K562 (cell line): ENCODE measurements at regions not wholly inside any gene's neighbourhood (a gene's known extent, or its start where the extent isn't known, plus 50 kb on each side); places are given as distances from the start of the nearest gene placed in this dataset.

Source experiments
- ATAC-seq: fragments of 200-7000 bp; cut with Tn5 transposase; 3 replicates; pipeline ENCODE4 v1.9.1; 2020; ENCODE audit warnings: moderate library complexity
- BruUV-seq: library from RNA; stranded (reverse); fragments of 400-500 nt; replicated peaks from 2 replicates; lab custom pipeline; 2021; lab: Mats Ljungman, UMichigan
- CTCF ChIA-PET: fragments of 300-600 bp; formaldehyde crosslinking; extraction: SDS; loops from one replicate; lab custom pipeline; 2021; ENCODE audit warnings: low intra/inter-chr PET ratio; lab: Yijun Ruan, JAX
- POLR2A ChIA-PET: fragments of 300-600, 350-650 bp; sonication (Branson Sonifier 250); formaldehyde crosslinking; extraction: SDS; loops from one replicate; lab custom pipeline; 2021; ENCODE audit warnings: antibody characterized with exemption, inconsistent platforms; lab: Yijun Ruan, JAX
- DNase-seq, 4 experiments: peaks; one replicate each; pipeline versions ENCODE4 v3.0.0 to v3.0.0-alpha.2; 2011 to 2018; ENCODE audit warnings: low spot score in 3 of 4, mixed read lengths in 3 of 4; ENCODE audit errors: extremely low read depth in 1 of 4
- FAIRE-seq: peaks from 2 replicates; lab custom pipeline; 2011; peaks lifted over from hg19 to GRCh38; lab: Jason Lieb, UNC
- H2AFZ ChIP-seq: 2 replicates; pipeline ENCODE4 v1.6.0; 2011; ENCODE audit warnings: low read depth, low read length, control low read depth, inconsistent platforms
- H3K27ac ChIP-seq: fragments of 200-600 bp; 3 replicates; pipeline ENCODE4 v1.8.0; 2011; ENCODE audit warnings: low read depth, mild to moderate bottlenecking, control low read depth, inconsistent platforms, low read length, moderate library complexity, mixed read lengths; ENCODE audit errors: extremely low read depth
- H3K27me3 ChIP-seq, 2 experiments: fragments of 300-600 bp in 1 of 2; 2 replicates in 1 of 2; 3 replicates in 1 of 2; pipeline versions ENCODE4 v1.6.0 to v1.8.0; 2011; ENCODE audit warnings: inconsistent platforms in 2 of 2, low read length in 2 of 2, mild to moderate bottlenecking in 1 of 2, mixed read lengths in 1 of 2, moderate library complexity in 1 of 2; ENCODE audit not compliant: control insufficient read depth in 2 of 2, insufficient read depth in 2 of 2
- H3K36me3 ChIP-seq: fragments of 300-600 bp; 3 replicates; pipeline ENCODE4 v1.8.0; 2011; ENCODE audit warnings: mild to moderate bottlenecking, low read length, inconsistent platforms; ENCODE audit not compliant: control insufficient read depth, insufficient read depth
- H3K4me1 ChIP-seq, 2 experiments: fragments of 200-600 bp in 1 of 2; replicated peaks in 1 of 2; 2 replicates in 1 of 2; 3 replicates in 1 of 2; pipeline versions ENCODE4 v1.5.1 to v1.8.0; 2011; ENCODE audit warnings: inconsistent platforms in 2 of 2, low read length in 2 of 2, mild to moderate bottlenecking in 1 of 2, mixed read lengths in 1 of 2, moderate library complexity in 1 of 2; ENCODE audit not compliant: control insufficient read depth in 2 of 2, insufficient read depth in 2 of 2
- H3K4me2 ChIP-seq: 2 replicates; pipeline ENCODE4 v1.6.1; 2011; ENCODE audit warnings: low read length, control low read depth, inconsistent platforms, mixed read lengths; ENCODE audit not compliant: insufficient read depth
- H3K4me3 ChIP-seq: fragments of 200-600 bp; sonication (generic), shearing (Covaris generic); 2 replicates; pipeline ENCODE4 v1.5.1; 2016; ENCODE audit warnings: control low read depth, inconsistent platforms
- H3K79me2 ChIP-seq: fragments of 200-600 bp; 3 replicates; pipeline ENCODE4 v1.8.0; 2011; ENCODE audit warnings: low read length, inconsistent platforms; ENCODE audit not compliant: control insufficient read depth, insufficient read depth
- H3K9ac ChIP-seq, 2 experiments: 2 replicates each; pipeline versions ENCODE4 v1.6.0 to v1.6.1; 2011; ENCODE audit warnings: low read depth in 2 of 2, low read length in 2 of 2, control low read depth in 1 of 2, inconsistent platforms in 1 of 2, mild to moderate bottlenecking in 1 of 2, mixed read lengths in 1 of 2; ENCODE audit not compliant: insufficient read depth in 1 of 2
- H3K9me1 ChIP-seq: one replicate; pipeline ENCODE4 v1.6.0; 2011; ENCODE audit warnings: inconsistent platforms, mild to moderate bottlenecking, low read length, moderate library complexity; ENCODE audit not compliant: control insufficient read depth, insufficient read depth
- H3K9me3 ChIP-seq: replicated peaks from 2 replicates; pipeline ENCODE4 v1.5.1; 2011; ENCODE audit warnings: low read depth, low read length, inconsistent platforms; ENCODE audit not compliant: control insufficient read depth, insufficient read depth
- H4K20me1 ChIP-seq: replicated peaks from 2 replicates; pipeline ENCODE4 v1.6.1; 2011; ENCODE audit warnings: low read length, inconsistent platforms, mixed read lengths; ENCODE audit not compliant: control insufficient read depth, insufficient read depth
- ARID3B ChIP-seq: fragments of 250-450 bp; sonication (Bioruptor Pico); IDR thresholded peaks from 2 replicates; pipeline ENCODE4 v1.4.0; 2020; ENCODE audit warnings: borderline replicate concordance
- ATF1 ChIP-seq, 2 experiments: fragments of 450-650 bp in 1 of 2; IDR thresholded peaks; 2 replicates each; pipeline ENCODE4 v1.6.1; 2016; ENCODE audit warnings: missing compliant biosample characterization in 1 of 2, missing genetic modification characterization in 1 of 2
- CBX1 ChIP-seq: sonication (generic); IDR thresholded peaks from 2 replicates; pipeline ENCODE4 v1.6.1; 2016; ENCODE audit warnings: antibody characterized with exemption, low read depth, mild to moderate bottlenecking
- HDAC8 ChIP-seq: fragments of 450-650 bp; IDR thresholded peaks from 2 replicates; pipeline ENCODE4 v1.6.1; 2016; ENCODE audit warnings: mild to moderate bottlenecking, missing genetic modification characterization, moderate library complexity, missing compliant biosample characterization
- HMBOX1 ChIP-seq: sonication (generic); IDR thresholded peaks from 2 replicates; pipeline ENCODE4 v1.6.1; 2016
- HNRNPK ChIP-seq: fragments of 200-400 bp; formaldehyde crosslinking; IDR thresholded peaks from one replicate; pipeline ENCODE4 v1.6.1; 2018; ENCODE audit warnings: mild to moderate bottlenecking, low read depth, low read length; ENCODE audit not compliant: poor library complexity, severe bottlenecking
- JUNB ChIP-seq: fragments of 450-650 bp; formaldehyde crosslinking; conservative IDR thresholded peaks from 2 replicates; pipeline ENCODE4 v1.4.0; 2020; ENCODE audit warnings: mild to moderate bottlenecking
- NR2C2 ChIP-seq, 2 experiments: fragments of 200-800 bp in 1 of 2; sonication (Bioruptor generic) in 1 of 2; sonication (generic) in 1 of 2; formaldehyde crosslinking in 1 of 2; IDR thresholded peaks; 2 replicates each; pipeline versions ENCODE4 v1.6.1 to v1.8.0; 2016 to 2022; ENCODE audit warnings: mild to moderate bottlenecking in 1 of 2, missing compliant biosample characterization in 1 of 2, missing genetic modification characterization in 1 of 2, missing genetic modification reagents in 1 of 2
- PHF8 ChIP-seq: fragments of 200-600 bp; sonication (generic); IDR thresholded peaks from 2 replicates; pipeline ENCODE4 v1.6.1; 2012; ENCODE audit warnings: mixed run types, mild to moderate bottlenecking, inconsistent platforms, low read length, moderate library complexity, borderline replicate concordance
- SAFB2 ChIP-seq: fragments of 200-400 bp; formaldehyde crosslinking; IDR thresholded peaks from 2 replicates; pipeline ENCODE4 v1.6.1; 2018; ENCODE audit warnings: borderline replicate concordance, low read length, low read depth, moderate library complexity; ENCODE audit not compliant: severe bottlenecking
- TARDBP ChIP-seq: fragments of 450-650 bp; IDR thresholded peaks from 2 replicates; pipeline ENCODE4 v1.6.1; 2016
- ZNF146 ChIP-seq: IDR thresholded peaks from one replicate; pipeline ENCODE4 v1.6.1; 2018; ENCODE audit warnings: missing compliant biosample characterization; ENCODE audit not compliant: unreplicated experiment
- ZNF239 ChIP-seq: fragments of 250-450 bp; sonication (Bioruptor Pico); IDR thresholded peaks from 2 replicates; pipeline ENCODE4 v1.4.0; 2020; ENCODE audit warnings: mild to moderate bottlenecking
- ZNF398 ChIP-seq: fragments of 250-450 bp; sonication (Bioruptor Pico); IDR thresholded peaks from 2 replicates; pipeline ENCODE4 v1.8.0; 2021; ENCODE audit warnings: moderate library complexity, mild to moderate bottlenecking, inconsistent platforms
- ZNF778 ChIP-seq: fragments of 450-650 bp; formaldehyde crosslinking; IDR thresholded peaks from 2 replicates; pipeline ENCODE4 v1.4.0; 2020; ENCODE audit warnings: mild to moderate bottlenecking, moderate library complexity
- WGBS: fragments of 100-300 bp; shearing (Covaris generic); methylation state at CpG from one replicate; pipeline ENCODE4 v1.1.6; 2016; ENCODE audit warnings: low coverage, mixed read lengths; ENCODE audit not compliant: insufficient coverage; ENCODE audit errors: missing lambda C conversion rate; 5-methylcytosine and 5-hydroxymethylcytosine counted together
- in situ Hi-C: fragments of 300-500 bp; cut with MboI; formaldehyde crosslinking; loops from 4 replicates; pipeline ENCODE4 v1.15.0; 2018; ENCODE audit warnings: inconsistent platforms, mixed read lengths
- intact Hi-C: fragments of 100-400 bp; cut with micrococcal nuclease; formaldehyde crosslinking; loops from 2 replicates; pipeline ENCODE4 v1.14.2; 2022

- TF ChIP-seq HMBOX1, result no peak
- TF ChIP-seq ZNF778 (CRISPR knock-in tag), result no peak
- no peak for TF ChIP-seq ZNF398 (CRISPR knock-in tag)
- TF ChIP-seq PHF8, result no peak
- TF ChIP-seq HDAC8 (tag), result no peak
- no peak for TF ChIP-seq CBX1
- TF ChIP-seq, all 486 proteins: peak for 0
These were observed 189.4 kb downstream of the TENT4A start (continued) for GRCh38 chr5:6902597-6902996.

GRCh38 chr5:6903934-6904333, 190.7 kb downstream of the TENT4A start:
- POLR2A ChIA-PET, result interaction anchor here (1.6 kb wide), 1 partner anchor 62 kb away, joined by 3 read pairs; no protein-coding TSS in a partner anchor
- no peak for TF ChIP-seq NR2C2 (CRISPR knock-in tag; IDR thresholded peaks at IDR 0.05)
- TF ChIP-seq NR2C2 (tag; IDR thresholded peaks at IDR 0.05), result no peak
- no peak for TF ChIP-seq HNRNPK
- TF ChIP-seq JUNB (CRISPR knock-in tag), result no peak
- TF ChIP-seq ARID3B (CRISPR knock-in tag), result no peak
- no peak for TF ChIP-seq SAFB2
- TF ChIP-seq ZNF146 (CRISPR knock-in tag), result no peak
- TF ChIP-seq ATF1 (CRISPR knock-in tag; IDR thresholded peaks at IDR 0.05), result no peak
- no peak for TF ChIP-seq ATF1 (tag; IDR thresholded peaks at IDR 0.05)
- no peak for TF ChIP-seq TARDBP
- no peak for TF ChIP-seq ZNF239 (CRISPR knock-in tag)

More at GRCh38 chr5:6903934-6904333, 190.7 kb downstream of the TENT4A start:
- Histone ChIP-seq H3K9me1 (no peaks in the 10 kb centered on the region), H3K36me3 (no peaks in the 10 kb centered on the region), H3K79me2 (no peaks in the 10 kb centered on the region), H3K27ac (no peak overlapping the region), H3K4me3 (no peak overlapping the region), H3K4me1 (no peaks in the 10 kb centered on the region; a peak in 1 of 5 replicates), H3K4me2 (no peak overlapping the region), H3K9me3 (no peaks in the 10 kb centered on the region), H2AFZ (no peak overlapping the region), H4K20me1 (no peaks in the 10 kb centered on the region; the same call in 1 of the 2 replicates), H3K27me3 (peaks cover 4 to 18% of the 10 kb centered on the region in 2 experiments; a peak in 3 of 5 replicates), H3K9ac (no peak overlapping the region)
- DNase-seq, result no peak
- intact Hi-C loops (no loop called here), in situ Hi-C loops (no loop called here)
- no peak for ATAC-seq
- no peak for FAIRE-seq
- 0% methylated on average over 3 of the region's 3 CpGs for WGBS
- CTCF ChIA-PET, result no interaction called here
- BruUV-seq, result no TSS peak
